A549 (cell line): ENCODE measurements at regions not wholly inside any gene's neighbourhood (a gene's known extent, or its start where the extent isn't known, plus 50 kb on each side); places are given as distances from the start of the nearest gene placed in this dataset.

ENCODE experiments used
- ATAC-seq, 2 experiments: fragments of 200-7000 bp in 1 of 2; fragments of >200 bp in 1 of 2; cut with Nextera tagmentation in 1 of 2; cut with Tn5 transposase in 1 of 2; 3 replicates each; pipeline versions ENCODE4 v1.8.0 to v1.9.1; 2018 to 2020; ENCODE audit warnings: mild to moderate bottlenecking in 1 of 2, moderate library complexity in 1 of 2
- CTCF ChIA-PET: fragments of 300-600 bp; sonication (Branson Sonifier 250); formaldehyde crosslinking; extraction: SDS; loops from one replicate; lab custom pipeline; 2021; ENCODE audit warnings: antibody characterized with exemption, inconsistent platforms; lab: Yijun Ruan, JAX
- POLR2A ChIA-PET: fragments of 350-600 bp; formaldehyde crosslinking; extraction: SDS; loops from one replicate; lab custom pipeline; 2021; ENCODE audit warnings: antibody characterized with exemption, inconsistent platforms; lab: Yijun Ruan, JAX
- DNase-seq, 2 experiments: peaks; one replicate each; pipeline versions ENCODE4 v3.0.0 to v3.0.0-alpha.2; 2011 to 2016; ENCODE audit warnings: low read depth in 1 of 2, low spot score in 1 of 2
- FAIRE-seq: peaks from 2 replicates; lab custom pipeline; 2011; peaks lifted over from hg19 to GRCh38; lab: Jason Lieb, UNC
- H3K27ac ChIP-seq, 2 experiments: fragments of >200 bp; sonication (Bioruptor Twin); formaldehyde crosslinking; 3 replicates each; pipeline ENCODE4 v1.5.1; 2016 to 2017
- H3K4me1 ChIP-seq: fragments of >200 bp; sonication (Bioruptor Twin); formaldehyde crosslinking; 3 replicates; pipeline ENCODE4 v1.6.1; 2016
- H3K4me2 ChIP-seq: fragments of >200 bp; sonication (Bioruptor Twin); formaldehyde crosslinking; 3 replicates; pipeline ENCODE4 v1.6.1; 2016
- H3K4me3 ChIP-seq: fragments of >200 bp; sonication (Bioruptor Twin); formaldehyde crosslinking; 3 replicates; pipeline ENCODE4 v1.5.1; 2016
- H3K9me3 ChIP-seq: fragments of >200 bp; sonication (Bioruptor Twin); formaldehyde crosslinking; 3 replicates; pipeline ENCODE4 v1.6.1; 2016
- BCL3 ChIP-seq: fragments of >200 bp; sonication (Bioruptor Twin); formaldehyde crosslinking; IDR thresholded peaks from 3 replicates; pipeline ENCODE4 v1.6.1; 2016
- CBX2 ChIP-seq: fragments of 200-600 bp; sonication (generic); IDR thresholded peaks from 2 replicates; pipeline ENCODE4 v1.6.1; 2016; ENCODE audit warnings: low read depth, mild to moderate bottlenecking, borderline replicate concordance
- CBX8 ChIP-seq: fragments of 200-600 bp; sonication (generic); IDR thresholded peaks from 2 replicates; pipeline ENCODE4 v1.6.1; 2016
- CHD4 ChIP-seq: fragments of 200-600 bp; sonication (generic); IDR thresholded peaks from 2 replicates; pipeline ENCODE4 v1.6.1; 2016; ENCODE audit warnings: antibody characterized with exemption, mild to moderate bottlenecking, borderline replicate concordance
- CTCF ChIP-seq: fragments of >200 bp; sonication (Bioruptor Twin); formaldehyde crosslinking; IDR thresholded peaks from 3 replicates; pipeline ENCODE4 v1.5.1; 2016
- EHF ChIP-seq: fragments of 250-450 bp; sonication (Bioruptor Pico); IDR thresholded peaks from 2 replicates; pipeline ENCODE4 v1.5.0; 2020; ENCODE audit warnings: mild to moderate bottlenecking
- EP300 ChIP-seq, 2 experiments: fragments of >200 bp; sonication (Bioruptor Twin); formaldehyde crosslinking; IDR thresholded peaks; 2 replicates in 1 of 2; 3 replicates in 1 of 2; pipeline ENCODE4 v1.6.1; 2016 to 2017
- FOSB ChIP-seq: fragments of 250-450 bp; sonication (Bioruptor Pico); IDR thresholded peaks from 2 replicates; pipeline ENCODE4 v1.5.0; 2020; ENCODE audit warnings: mild to moderate bottlenecking, moderate library complexity
- FOSL2 ChIP-seq, 2 experiments: fragments of 450-650 bp in 1 of 2; fragments of >200 bp in 1 of 2; sonication (Bioruptor Twin) in 1 of 2; formaldehyde crosslinking; IDR thresholded peaks; 2 replicates each; pipeline versions ENCODE4 v1.5.0 to v1.6.1; 2016 to 2020; ENCODE audit warnings: mild to moderate bottlenecking in 1 of 2, moderate library complexity in 1 of 2
- FOXS1 ChIP-seq: fragments of 250-450 bp; sonication (Bioruptor Pico); IDR thresholded peaks from 2 replicates; pipeline ENCODE4 v1.5.0; 2020; ENCODE audit warnings: mild to moderate bottlenecking, moderate library complexity
- GATA3 ChIP-seq: IDR thresholded peaks from 2 replicates; pipeline ENCODE4 v1.6.1; 2012; ENCODE audit warnings: borderline replicate concordance
- HDAC2 ChIP-seq: fragments of 200-600 bp; sonication (generic); IDR thresholded peaks from 2 replicates; pipeline ENCODE4 v1.6.1; 2016
- HOXB5 ChIP-seq: fragments of 250-450 bp; sonication (Bioruptor Pico); IDR thresholded peaks from 2 replicates; pipeline ENCODE4 v1.5.0; 2020; ENCODE audit warnings: mild to moderate bottlenecking, moderate library complexity
- KDM1A ChIP-seq: fragments of 200-600 bp; sonication (generic); IDR thresholded peaks from 2 replicates; pipeline ENCODE4 v1.6.1; 2016; ENCODE audit warnings: low read depth, mild to moderate bottlenecking
- MAX ChIP-seq: IDR thresholded peaks from 2 replicates; pipeline ENCODE4 v1.6.1; 2012
- NPAS2 ChIP-seq: fragments of 250-450 bp; sonication (Bioruptor Pico); IDR thresholded peaks from 2 replicates; pipeline ENCODE4 v1.8.0; 2022; ENCODE audit warnings: mild to moderate bottlenecking, moderate library complexity, borderline replicate concordance
- PHF8 ChIP-seq: fragments of 200-600 bp; sonication (generic); IDR thresholded peaks from 2 replicates; pipeline ENCODE4 v1.6.1; 2016; ENCODE audit warnings: low read depth, mild to moderate bottlenecking, antibody characterized with exemption, moderate library complexity, borderline replicate concordance
- POLR2A ChIP-seq: IDR thresholded peaks from 2 replicates; pipeline ENCODE4 v1.6.1; 2012; ENCODE audit warnings: mild to moderate bottlenecking, low read length
- RAD21 ChIP-seq, 2 experiments: fragments of >200 bp in 1 of 2; sonication (Bioruptor Twin) in 1 of 2; formaldehyde crosslinking in 1 of 2; IDR thresholded peaks in 1 of 2; conservative IDR thresholded peaks in 1 of 2; 2 replicates in 1 of 2; 3 replicates in 1 of 2; pipeline ENCODE4 v1.6.1; 2012 to 2018; ENCODE audit warnings: inconsistent platforms in 1 of 2
- RARB ChIP-seq: fragments of 250-450 bp; sonication (Bioruptor Pico); IDR thresholded peaks from 2 replicates; pipeline ENCODE4 v1.8.0; 2021; ENCODE audit warnings: mild to moderate bottlenecking, moderate library complexity
- RNF2 ChIP-seq: fragments of 200-600 bp; sonication (generic); IDR thresholded peaks from 2 replicates; pipeline ENCODE4 v1.6.1; 2016; ENCODE audit warnings: low read depth, mild to moderate bottlenecking, antibody characterized with exemption, moderate library complexity, borderline replicate concordance
- SMC3 ChIP-seq: fragments of >200 bp; sonication (Bioruptor Twin); formaldehyde crosslinking; IDR thresholded peaks from 3 replicates; pipeline ENCODE4 v1.6.1; 2018; ENCODE audit warnings: inconsistent platforms
- SREBF2 ChIP-seq: fragments of 450-650 bp; IDR thresholded peaks from 2 replicates; pipeline ENCODE4 v1.6.1; 2014; ENCODE audit warnings: mild to moderate bottlenecking, moderate library complexity
- USF2 ChIP-seq: fragments of 450-650 bp; IDR thresholded peaks from 2 replicates; pipeline ENCODE4 v1.6.1; 2014; ENCODE audit warnings: antibody characterized with exemption
- ZNF302 ChIP-seq: fragments of 250-450 bp; sonication (Bioruptor Pico); IDR thresholded peaks from 2 replicates; pipeline ENCODE4 v1.9.0; 2021; ENCODE audit warnings: inconsistent platforms, mild to moderate bottlenecking, moderate library complexity
- WGBS: methylation state at CpG from one replicate; pipeline ENCODE4 v1.1.6; 2017; ENCODE audit errors: missing lambda C conversion rate; 5-methylcytosine and 5-hydroxymethylcytosine counted together

GRCh38 chr6:4010048-4010447, 68.9 kb downstream of the FAM217A start:
- 69% methylated on average over 2 of the region's 2 CpGs for WGBS
- DNase-seq (no peak), ATAC-seq (no peak), FAIRE-seq (no peak)
- Histone ChIP-seq H3K9me3 (no peaks in the 10 kb centered on the region), H3K4me2 (no peak overlapping the region), H3K4me1 (peaks cover 30% of the 10 kb centered on the region), H3K27ac (no peak overlapping the region), H3K4me3 (no peak overlapping the region)
- ChIA-PET CTCF (interaction anchor here (0.8 to 3.5 kb wide), 7 partner anchors 9 to 269 kb away, joined by 3 to 24 read pairs (median 4); partner anchors contain the start of gene FAM50B), POLR2A (no interaction called here)
- no peak for TF ChIP-seq EP300 (IDR thresholded peaks at IDR 0.05)
- no peak for TF ChIP-seq FOXS1 (CRISPR knock-in tag)
- no peak for TF ChIP-seq NPAS2 (CRISPR knock-in tag)
- no peak for TF ChIP-seq CBX2
- TF ChIP-seq RAD21 (conservative IDR thresholded peaks at IDR 0.05 in 1 of 2, IDR thresholded peaks at IDR 0.05 in 1 of 2) = no peak
- TF ChIP-seq KDM1A = no peak
- TF ChIP-seq RNF2 = no peak
- no peak for TF ChIP-seq FOSB
- no peak for TF ChIP-seq SREBF2
- TF ChIP-seq CTCF = no peak
- TF ChIP-seq PHF8 = no peak
- TF ChIP-seq, all 56 proteins: peak for 0

GRCh38 chr6:4010689-4011090, 68.2 kb downstream of the FAM217A start:
- ATAC-seq (no peak), DNase-seq (no peak), FAIRE-seq (no peak)
- CTCF ChIA-PET = interaction anchor here (0.8 to 1.5 kb wide), 4 partner anchors 9 to 269 kb away, joined by 3 to 8 read pairs (median 4); partner anchors contain the start of gene FAM50B
- POLR2A ChIA-PET = no interaction called here
- no peak overlapping the region for H3K4me2 ChIP-seq
- H3K4me1 ChIP-seq = peaks cover 27% of the 10 kb centered on the region
- 79% methylated on average over 3 of the region's 3 CpGs for WGBS
- no peak for TF ChIP-seq EHF (CRISPR knock-in tag)
- TF ChIP-seq BCL3 = no peak
- TF ChIP-seq GATA3 = no peak
- no peak for TF ChIP-seq HDAC2
- TF ChIP-seq RNF2 = no peak
- TF ChIP-seq ZNF302 = no peak
- TF ChIP-seq HOXB5 (CRISPR knock-in tag) = no peak
- no peak for TF ChIP-seq USF2
- TF ChIP-seq SMC3 = no peak
- no peak for TF ChIP-seq RAD21 (conservative IDR thresholded peaks at IDR 0.05 in 1 of 2, IDR thresholded peaks at IDR 0.05 in 1 of 2)
- H3K9me3 ChIP-seq = no peaks in the 10 kb centered on the region
- H3K4me3 ChIP-seq = no peak overlapping the region
- no peak overlapping the region for H3K27ac ChIP-seq

- Histone ChIP-seq H3K4me2 (no peak overlapping the region), H3K9me3 (no peaks in the 10 kb centered on the region), H3K4me1 (peaks cover 32% of the 10 kb centered on the region), H3K4me3 (no peak overlapping the region), H3K27ac (no peak overlapping the region)
- WGBS = 91% methylated on average over 2 of the region's 2 CpGs
- POLR2A ChIA-PET = interaction anchor here (0.7 kb wide), 1 partner anchor 8 kb away, joined by 3 read pairs; a partner anchor contains a TSS
- CTCF ChIA-PET = interaction anchor here (0.7 to 1.0 kb wide), 2 partner anchors 9 to 861 kb away, joined by 3 to 4 read pairs; no protein-coding TSS in a partner anchor
- DNase-seq (no peak), ATAC-seq (no peak), FAIRE-seq (no peak)
- no peak for TF ChIP-seq RARB (CRISPR knock-in tag)
- no peak for TF ChIP-seq FOSL2 (IDR thresholded peaks at IDR 0.05)
- no peak for TF ChIP-seq FOSL2 (CRISPR knock-in tag; IDR thresholded peaks at IDR 0.05)
- TF ChIP-seq POLR2A = no peak
- TF ChIP-seq CBX8 = no peak
- TF ChIP-seq MAX = no peak
- TF ChIP-seq CHD4 = no peak
Measured at GRCh38 chr6:4012826-4013225, 66.1 kb downstream of the FAM217A start.
